Fibroblast of lung (primary cell): ENCODE measurements at regions not wholly inside any gene's neighbourhood (a gene's known extent, or its start where the extent isn't known, plus 50 kb on each side); places are given as distances from the start of the nearest gene placed in this dataset.

Experiments
- DNase-seq, 2 donors: peaks; one replicate each; pipeline versions ENCODE4 v3.0.0 to v3.0.0-alpha.2; 2010; ENCODE audit warnings: low read depth in 2 of 2
- H2AFZ ChIP-seq: 2 replicates; pipeline ENCODE4 v1.5.1; 2012; ENCODE audit warnings: low read length, control low read depth, inconsistent platforms
- H3K27ac ChIP-seq: 2 replicates; pipeline ENCODE4 v1.5.1; 2011; ENCODE audit warnings: low read length, control low read depth; ENCODE audit not compliant: insufficient read depth
- H3K27me3 ChIP-seq: 2 replicates; pipeline ENCODE4 v1.5.1; 2011; ENCODE audit warnings: mild to moderate bottlenecking, low read length; ENCODE audit not compliant: control insufficient read depth, insufficient read depth
- H3K36me3 ChIP-seq: 2 replicates; pipeline ENCODE4 v1.5.1; 2011; ENCODE audit warnings: low read length; ENCODE audit not compliant: control insufficient read depth, insufficient read depth
- H3K4me1 ChIP-seq: 2 replicates; pipeline ENCODE4 v1.5.1; 2011; ENCODE audit warnings: low read length; ENCODE audit not compliant: control insufficient read depth, insufficient read depth; ENCODE audit errors: extremely low read depth
- H3K4me2 ChIP-seq: 2 replicates; pipeline ENCODE4 v1.5.1; 2011; ENCODE audit warnings: low read length, control low read depth; ENCODE audit not compliant: insufficient read depth; ENCODE audit errors: extremely low read depth
- H3K4me3 ChIP-seq, 4 experiments: fragments of 200-600 bp in 1 of 4; sonication (generic) in 1 of 4; replicated peaks in 1 of 4; 2 replicates each; pipeline ENCODE4 v1.5.1; 2011 to 2016; ENCODE audit warnings: low read length in 4 of 4, low read depth in 3 of 4, mild to moderate bottlenecking in 3 of 4, control low read depth in 2 of 4, inconsistent platforms in 1 of 4, mixed read lengths in 1 of 4; ENCODE audit not compliant: insufficient read depth in 1 of 4; ENCODE audit errors: control extremely low read depth in 1 of 4
- H3K79me2 ChIP-seq: 2 replicates; pipeline ENCODE4 v1.5.1; 2012; ENCODE audit warnings: mild to moderate bottlenecking, low read length, inconsistent platforms; ENCODE audit not compliant: control insufficient read depth, insufficient read depth
- H3K9ac ChIP-seq: 2 replicates; pipeline ENCODE4 v1.5.1; 2011; ENCODE audit warnings: mild to moderate bottlenecking, low read length, control low read depth; ENCODE audit not compliant: insufficient read depth
- H3K9me3 ChIP-seq: 2 replicates; pipeline ENCODE4 v1.5.1; 2012; ENCODE audit warnings: low read depth, low read length; ENCODE audit not compliant: control insufficient read depth, insufficient read depth
- H4K20me1 ChIP-seq: 2 replicates; pipeline ENCODE4 v1.5.1; 2011; ENCODE audit warnings: low read length; ENCODE audit not compliant: control insufficient read depth, insufficient read depth; ENCODE audit errors: extremely low read depth
- CTCF ChIP-seq, 2 donors: IDR thresholded peaks in 1 of 2; conservative IDR thresholded peaks in 1 of 2; 1 replicate in 1 of 2; 2 replicates in 1 of 2; pipeline ENCODE4 v1.5.1; 2011 to 2012; ENCODE audit warnings: low read length in 2 of 2, control low read depth in 1 of 2, inconsistent platforms in 1 of 2, low read depth in 1 of 2, mild to moderate bottlenecking in 1 of 2
- EZH2 ChIP-seq: IDR thresholded peaks from 2 replicates; pipeline ENCODE4 v1.5.1; 2012; ENCODE audit warnings: low read length, control low read depth, mild to moderate bottlenecking; ENCODE audit errors: missing control alignments

- Histone ChIP-seq H3K79me2 (no peaks in the 10 kb centered on the region), H3K4me2 (no peak overlapping the region), H3K9ac (no peak overlapping the region), H2AFZ (no peak overlapping the region), H4K20me1 (no peaks in the 10 kb centered on the region), H3K36me3 (no peaks in the 10 kb centered on the region), H3K27me3 (no peaks in the 10 kb centered on the region), H3K4me3 (no peak overlapping the region), H3K27ac (no peak overlapping the region), H3K9me3 (no peaks in the 10 kb centered on the region), H3K4me1 (peaks cover 2% of the 10 kb centered on the region)
- TF ChIP-seq CTCF (conservative IDR thresholded peaks at IDR 0.05 in 1 of 2, IDR thresholded peaks at IDR 0.05 in 1 of 2; ENCODE audit: low read depth in 1 of 2, low read length in 2 of 2) (no peak), EZH2 (no peak)
- peak in 1 of 2 donors; percentile 27 for DNase-seq
Measured at GRCh38 chr6:128659878-128660622, 139.7 kb upstream of the PTPRK start.

- no peaks in the 10 kb centered on the region for H3K36me3 ChIP-seq
- no peaks in the 10 kb centered on the region for H3K9me3 ChIP-seq
- TF ChIP-seq CTCF (conservative IDR thresholded peaks at IDR 0.05 in 1 of 2, IDR thresholded peaks at IDR 0.05 in 1 of 2; ENCODE audit: low read depth in 1 of 2, low read length in 2 of 2) (no peak), EZH2 (no peak)
- H3K27me3 ChIP-seq = no peaks in the 10 kb centered on the region
- no peak overlapping the region for H2AFZ ChIP-seq
- H3K4me2 ChIP-seq = no peak overlapping the region
- no peak for DNase-seq
- no peak overlapping the region for H3K27ac ChIP-seq
- H3K9ac ChIP-seq = no peak overlapping the region
- no peaks in the 10 kb centered on the region for H4K20me1 ChIP-seq
- no peak overlapping the region for H3K4me3 ChIP-seq
- peaks cover 2% of the 10 kb centered on the region for H3K4me1 ChIP-seq
- no peaks in the 10 kb centered on the region for H3K79me2 ChIP-seq
Measured at GRCh38 chr6:128659276-128659675, 138.9 kb upstream of the PTPRK start.

GRCh38 chr6:128657181-128657580 lies 136.8 kb upstream of the PTPRK start:
- peak in 1 of 2 donors; percentile 39 for DNase-seq
- no peaks in the 10 kb centered on the region for H3K27me3 ChIP-seq
- H2AFZ ChIP-seq = no peak overlapping the region
- no peak overlapping the region for H3K4me2 ChIP-seq
- H4K20me1 ChIP-seq = no peaks in the 10 kb centered on the region
- TF ChIP-seq EZH2 (no peak), CTCF (conservative IDR thresholded peaks at IDR 0.05 in 1 of 2, IDR thresholded peaks at IDR 0.05 in 1 of 2; ENCODE audit: low read depth in 1 of 2, low read length in 2 of 2) (no peak)
- H3K9ac ChIP-seq = no peak overlapping the region
- no peaks in the 10 kb centered on the region for H3K79me2 ChIP-seq
- H3K27ac ChIP-seq = no peak overlapping the region
- H3K4me1 ChIP-seq = peaks cover 2% of the 10 kb centered on the region
- no peaks in the 10 kb centered on the region for H3K36me3 ChIP-seq
- H3K9me3 ChIP-seq = no peaks in the 10 kb centered on the region
- H3K4me3 ChIP-seq = no peak overlapping the region
